ENCODE measurements at regions not wholly inside any gene's neighbourhood (a gene's known extent, or its start where the extent isn't known, plus 50 kb on each side); places are given as distances from the start of the nearest gene placed in this dataset.

DNA sequence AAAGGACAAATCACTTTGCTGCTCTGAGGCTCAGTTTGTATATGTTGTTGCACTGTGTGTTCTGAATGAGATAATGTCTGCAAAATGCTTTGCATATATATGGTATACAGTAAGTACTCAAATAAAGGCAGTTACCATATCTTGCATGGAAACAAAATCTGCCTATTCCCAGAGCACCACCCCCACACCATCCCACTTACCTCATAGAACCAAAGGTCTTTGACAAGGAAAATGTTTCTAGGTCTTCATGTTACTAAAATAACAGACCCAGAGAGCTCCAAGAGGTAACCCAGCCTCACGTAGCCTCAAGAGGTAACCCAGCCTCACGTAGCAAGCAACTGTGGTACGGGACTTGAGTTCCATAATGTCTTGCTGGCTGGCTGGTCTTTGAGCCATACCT, 71.6 kb upstream of the CMKLR1 start:
- TF ChIP-seq, protein P1, sequence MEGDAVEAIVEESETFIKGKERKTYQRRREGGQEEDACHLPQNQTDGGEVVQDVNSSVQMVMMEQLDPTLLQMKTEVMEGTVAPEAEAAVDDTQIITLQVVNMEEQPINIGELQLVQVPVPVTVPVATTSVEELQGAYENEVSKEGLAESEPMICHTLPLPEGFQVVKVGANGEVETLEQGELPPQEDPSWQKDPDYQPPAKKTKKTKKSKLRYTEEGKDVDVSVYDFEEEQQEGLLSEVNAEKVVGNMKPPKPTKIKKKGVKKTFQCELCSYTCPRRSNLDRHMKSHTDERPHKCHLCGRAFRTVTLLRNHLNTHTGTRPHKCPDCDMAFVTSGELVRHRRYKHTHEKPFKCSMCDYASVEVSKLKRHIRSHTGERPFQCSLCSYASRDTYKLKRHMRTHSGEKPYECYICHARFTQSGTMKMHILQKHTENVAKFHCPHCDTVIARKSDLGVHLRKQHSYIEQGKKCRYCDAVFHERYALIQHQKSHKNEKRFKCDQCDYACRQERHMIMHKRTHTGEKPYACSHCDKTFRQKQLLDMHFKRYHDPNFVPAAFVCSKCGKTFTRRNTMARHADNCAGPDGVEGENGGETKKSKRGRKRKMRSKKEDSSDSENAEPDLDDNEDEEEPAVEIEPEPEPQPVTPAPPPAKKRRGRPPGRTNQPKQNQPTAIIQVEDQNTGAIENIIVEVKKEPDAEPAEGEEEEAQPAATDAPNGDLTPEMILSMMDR (IDR thresholded peaks at IDR 0.05; ENCODE audit: insufficient read depth, low read depth, low read length, missing control alignments): no peak
- DNase-seq (ENCODE audit: low read depth): no peak
- H3K4me3 ChIP-seq (ENCODE audit: low read length): no peak overlapping the region

DNA sequence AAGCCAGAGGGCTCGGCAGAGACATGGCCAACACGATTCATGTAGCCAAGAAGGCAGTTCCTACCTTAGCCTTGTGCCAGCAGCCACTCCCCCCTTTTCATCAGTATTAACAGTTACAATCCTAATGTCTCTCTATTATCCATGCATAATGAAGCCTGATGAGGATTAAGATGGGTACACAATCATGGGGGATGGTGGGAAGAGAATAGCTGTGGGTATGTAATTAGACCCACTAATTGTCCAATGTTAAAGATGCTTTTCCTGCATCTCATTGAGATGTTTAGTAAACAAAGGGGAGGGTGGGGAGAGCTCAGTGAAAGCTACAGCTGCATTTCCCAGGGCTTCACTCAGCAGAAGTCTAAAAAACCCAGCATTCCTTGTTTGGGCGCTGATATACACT, 70.4 kb upstream of the CMKLR1 start:
- H3K4me3 ChIP-seq (ENCODE audit: low read length): no peak overlapping the region
- TF ChIP-seq, protein P1 (IDR thresholded peaks at IDR 0.05; ENCODE audit: insufficient read depth, low read depth, low read length, missing control alignments): no peak
- no peak for DNase-seq (ENCODE audit: low read depth)

DNA sequence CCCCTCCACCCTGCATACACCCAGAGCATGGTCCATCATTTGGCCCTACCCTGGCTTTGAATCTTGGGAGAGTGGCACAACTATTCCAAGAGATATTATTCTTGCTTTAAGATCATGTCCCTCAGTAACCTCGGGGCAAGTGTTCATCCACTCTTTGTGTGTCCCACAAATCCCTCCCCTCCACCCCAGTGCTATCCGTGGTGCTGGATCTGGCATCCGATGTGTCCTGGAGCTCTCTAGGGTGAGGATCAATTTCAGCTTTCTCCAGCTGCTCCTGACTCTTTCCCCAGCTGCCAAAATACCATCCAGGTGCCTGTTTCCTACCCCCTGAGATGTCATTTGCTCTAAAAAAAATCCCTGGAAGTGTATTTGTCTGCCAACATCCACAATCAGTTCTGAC, 64.8 kb upstream of the CMKLR1 start:
- no peak for DNase-seq (ENCODE audit: low read depth)
- TF ChIP-seq, protein P1 (IDR thresholded peaks at IDR 0.05; ENCODE audit: insufficient read depth, low read depth, low read length, missing control alignments): no peak

DNA sequence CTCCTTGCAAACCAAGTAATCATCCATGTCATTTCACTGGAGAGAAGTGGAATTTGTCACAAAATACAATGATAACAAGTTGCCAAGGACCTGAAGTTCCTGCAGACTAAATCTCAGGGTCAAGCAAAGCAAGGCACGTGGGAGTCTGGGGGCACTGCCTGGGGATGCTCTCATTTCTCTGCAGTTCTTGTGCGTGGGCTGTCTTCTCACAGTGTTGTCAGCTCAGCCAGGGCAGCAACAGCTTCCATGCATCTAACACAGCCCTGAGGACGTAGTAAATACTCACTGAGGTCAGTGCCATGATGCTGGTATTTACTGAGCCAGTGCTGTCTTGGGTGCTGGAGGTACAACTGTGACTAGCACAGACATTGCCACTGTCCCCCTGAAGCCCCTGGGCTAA, 62.9 kb upstream of the CMKLR1 start:
- TF ChIP-seq, protein P1 (IDR thresholded peaks at IDR 0.05; ENCODE audit: insufficient read depth, low read depth, low read length, missing control alignments): no peak
- H3K4me3 ChIP-seq (ENCODE audit: low read length): no peak overlapping the region

More for the DNA sequence above, 64.8 kb upstream of the CMKLR1 start:
- H3K4me3 ChIP-seq (ENCODE audit: low read length): no peak overlapping the region

DNA sequence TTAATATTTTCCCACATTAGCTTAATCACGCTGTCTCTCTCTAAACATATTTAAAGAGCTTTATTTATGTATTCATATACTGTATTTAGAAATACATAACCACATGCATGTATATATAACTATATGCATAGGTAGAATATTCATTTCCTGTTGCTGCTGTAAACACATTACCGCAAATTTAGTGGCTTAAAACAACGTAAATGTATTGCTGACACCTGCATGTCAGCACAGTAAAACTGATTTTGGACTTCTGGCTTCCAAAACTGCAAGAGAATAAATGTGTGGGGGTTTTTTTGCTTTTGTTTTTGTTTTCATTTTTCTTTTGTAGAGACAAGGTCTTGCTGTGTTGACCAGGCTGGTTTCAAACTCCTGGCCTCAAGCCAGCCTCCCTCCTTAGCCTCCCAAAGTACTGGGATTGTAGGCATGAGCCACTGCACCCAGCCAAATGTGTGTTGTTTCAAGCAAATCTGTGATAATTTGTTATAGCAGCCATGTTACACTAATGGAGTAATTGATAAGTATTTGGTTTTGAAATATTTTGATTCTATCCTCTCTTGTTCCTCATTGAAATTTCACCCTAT, 61.9 kb upstream of the CMKLR1 start:
- no peak for DNase-seq (ENCODE audit: low read depth)
- TF ChIP-seq, protein P1 (IDR thresholded peaks at IDR 0.05; ENCODE audit: insufficient read depth, low read depth, low read length, missing control alignments): no peak
- no peak overlapping the region for H3K4me3 ChIP-seq (ENCODE audit: low read length)

More for the DNA sequence above, 62.9 kb upstream of the CMKLR1 start:
- no peak for DNase-seq (ENCODE audit: low read depth)

DNA sequence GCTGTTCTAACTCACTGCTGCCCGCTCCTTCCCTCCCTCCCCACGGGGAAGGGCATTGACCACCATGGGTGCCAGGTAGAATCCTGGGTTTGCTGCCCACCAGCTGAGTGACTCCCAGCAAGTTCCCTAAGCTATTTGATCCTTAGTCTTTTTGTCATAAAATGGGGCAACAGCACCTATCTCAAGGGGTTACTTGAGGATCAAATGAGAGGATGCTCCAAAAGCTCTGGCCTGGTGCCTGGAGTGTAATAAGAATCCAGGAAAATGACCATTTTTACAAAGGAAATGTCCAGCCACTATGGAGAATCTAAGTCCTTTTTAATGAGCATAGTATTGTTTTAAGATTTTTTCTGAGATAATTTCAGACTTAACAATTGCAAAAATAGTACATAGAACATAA, 61.4 kb upstream of the CMKLR1 start:
- H3K4me3 ChIP-seq (ENCODE audit: low read length): no peak overlapping the region
- DNase-seq (ENCODE audit: low read depth): no peak
- TF ChIP-seq, protein P1 (IDR thresholded peaks at IDR 0.05; ENCODE audit: insufficient read depth, low read depth, low read length, missing control alignments): no peak

DNA sequence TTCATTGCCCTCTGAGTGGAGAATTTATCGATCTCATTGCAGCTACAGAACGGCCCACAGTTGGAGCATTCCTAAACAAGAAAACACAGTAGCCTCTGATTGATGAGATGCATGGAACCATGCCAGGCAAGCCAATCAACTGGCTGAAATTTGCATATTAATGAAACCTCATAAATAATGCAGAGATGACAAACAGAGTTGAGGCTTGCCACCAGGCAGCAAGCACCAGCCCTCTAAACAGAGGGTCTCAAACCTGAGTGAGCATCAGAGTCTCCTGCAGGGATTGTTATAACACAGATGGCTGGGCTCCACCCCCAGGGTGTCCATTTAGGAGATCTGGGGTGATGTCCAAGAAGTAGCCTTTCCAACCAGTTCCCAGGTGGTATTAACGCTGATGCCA, 60.9 kb upstream of the CMKLR1 start:
- TF ChIP-seq, protein P1 (IDR thresholded peaks at IDR 0.05; ENCODE audit: insufficient read depth, low read depth, low read length, missing control alignments): no peak
- H3K4me3 ChIP-seq (ENCODE audit: low read length): no peak overlapping the region
- no peak for DNase-seq (ENCODE audit: low read depth)

All from epithelial cell of esophagus (primary cell).